Right cardiac atrium (tissue), 5 donors: ENCODE measurements at regions not wholly inside any gene's neighbourhood (a gene's known extent, or its start where the extent isn't known, plus 50 kb on each side); places are given as distances from the start of the nearest gene placed in this dataset.

Experiments used
- ATAC-seq, 2 donors: fragments of 200-7000 bp; cut with Tn5 transposase; one replicate each; pipeline versions ENCODE4 v1.8.0 to v1.9.1; 2020; ENCODE audit warnings: moderate library complexity in 2 of 2, mild to moderate bottlenecking in 1 of 2
- DNase-seq, 3 donors: peaks; one replicate each; pipeline ENCODE4 v3.0.0-alpha.2; 2020
- H3K27ac ChIP-seq: one replicate; pipeline ENCODE4 v1.5.1; 2013; ENCODE audit warnings: mild to moderate bottlenecking, low read length, control low read depth, moderate library complexity
- H3K27me3 ChIP-seq: one replicate; pipeline ENCODE4 v1.6.1; 2013; ENCODE audit not compliant: control insufficient read depth, insufficient read depth
- H3K4me1 ChIP-seq: one replicate; pipeline ENCODE4 v1.6.1; 2013; ENCODE audit warnings: low read length; ENCODE audit not compliant: control insufficient read depth, insufficient read depth
- H3K4me3 ChIP-seq: one replicate; pipeline ENCODE4 v1.5.1; 2013; ENCODE audit warnings: low read length, control low read depth
- H3K9me3 ChIP-seq: one replicate; pipeline ENCODE4 v1.6.1; 2013; ENCODE audit warnings: low read length; ENCODE audit not compliant: control insufficient read depth
- WGBS: extraction: QIAGEN DNeasy Blood & Tissue Kit; methylation state at CpG from one replicate; pipeline ENCODE4 v1.1.7; 2013; 5-methylcytosine and 5-hydroxymethylcytosine counted together
- intact Hi-C, 4 donors: fragments of 100-400 bp; cut with DNase I; formaldehyde crosslinking; loops; one replicate each; pipeline versions ENCODE4 v1.11.0 to v1.14.0; 2022 to 2023
- donor health status: healthy with polysubstance abuse.
- donor health status: DM: no; HTN: yes; CAD: no.
- donor health status: DM: no; HTN: no; CAD: no.
- donor health status: DM: no; HTN: yes; CAD: no; lungs with severe emphysema.
- donor health status: DM: yes; HTN: yes; CAD: no.

GRCh38 chr20:24866008-24866407 lies 83.1 kb upstream of the CST7 start:
- H3K4me1 ChIP-seq = no peaks in the 10 kb centered on the region
- DNase-seq (no peak), ATAC-seq (no peak)
- H3K4me3 ChIP-seq = no peak overlapping the region
- 81% methylated on average over 1 of the region's 1 CpG for WGBS
- intact Hi-C loops = no loop called here
- no peaks in the 10 kb centered on the region for H3K9me3 ChIP-seq
- no peaks in the 10 kb centered on the region for H3K27me3 ChIP-seq
- H3K27ac ChIP-seq = no peak overlapping the region

- no peaks in the 10 kb centered on the region for H3K27me3 ChIP-seq
- no peaks in the 10 kb centered on the region for H3K9me3 ChIP-seq
- no peak for DNase-seq
- no peak overlapping the region for H3K4me3 ChIP-seq
- H3K4me1 ChIP-seq = no peaks in the 10 kb centered on the region
- WGBS = 95% methylated on average over 4 of the region's 4 CpGs
- intact Hi-C loops = no loop called here
- no peak for ATAC-seq
- H3K27ac ChIP-seq = no peak overlapping the region
Measured at GRCh38 chr20:24866742-24867141, 82.3 kb upstream of the CST7 start.

DNA sequence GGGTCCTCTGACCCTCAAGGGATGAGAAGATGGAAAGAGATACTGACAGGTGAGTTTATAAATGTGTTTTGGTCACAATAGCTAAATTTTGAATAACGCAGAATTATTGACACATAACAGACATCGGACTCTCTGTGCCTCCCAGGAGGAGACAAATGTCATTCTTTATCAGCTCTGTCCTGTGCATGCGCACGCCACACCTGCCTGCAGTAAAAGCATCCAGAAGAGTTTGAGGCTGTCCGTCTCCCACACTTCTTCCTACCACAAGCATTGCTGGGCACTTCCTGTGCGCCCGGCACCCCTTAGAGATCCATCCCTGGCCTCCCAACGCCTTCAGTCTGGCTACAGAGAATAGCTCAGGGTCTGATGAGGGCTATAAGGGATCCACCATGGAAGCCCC lies 81.5 kb upstream of the CST7 start:
- H3K27me3 ChIP-seq = no peaks in the 10 kb centered on the region
- DNase-seq (no peak), ATAC-seq (no peak)
- H3K9me3 ChIP-seq = no peaks in the 10 kb centered on the region
- H3K4me3 ChIP-seq = no peak overlapping the region
- 89% methylated on average over 8 of the region's 8 CpGs for WGBS
- H3K27ac ChIP-seq = no peak overlapping the region
- H3K4me1 ChIP-seq = no peaks in the 10 kb centered on the region
- intact Hi-C loops = no loop called here

- no peaks in the 10 kb centered on the region for H3K4me1 ChIP-seq
Measured at GRCh38 chr20:24868396-24868927, 80.6 kb upstream of the CST7 start.

GRCh38 chr20:24868959-24869358 lies 80.1 kb upstream of the CST7 start:
- H3K27ac ChIP-seq = no peak overlapping the region
- H3K27me3 ChIP-seq = no peaks in the 10 kb centered on the region
- no peaks in the 10 kb centered on the region for H3K4me1 ChIP-seq
- no peak for DNase-seq
- intact Hi-C loops = no loop called here
- H3K9me3 ChIP-seq = no peaks in the 10 kb centered on the region
- 74% methylated on average over 6 of the region's 6 CpGs for WGBS
- no peak overlapping the region for H3K4me3 ChIP-seq
- no peak for ATAC-seq

More at GRCh38 chr20:24868396-24868927, 80.6 kb upstream of the CST7 start:
- intact Hi-C loops = no loop called here
- Histone ChIP-seq H3K9me3 (no peaks in the 10 kb centered on the region), H3K27me3 (no peaks in the 10 kb centered on the region), H3K27ac (no peak overlapping the region), H3K4me3 (no peak overlapping the region)
- DNase-seq = no peak
- 85% methylated on average over 10 of the region's 10 CpGs for WGBS
- ATAC-seq = no peak

DNA sequence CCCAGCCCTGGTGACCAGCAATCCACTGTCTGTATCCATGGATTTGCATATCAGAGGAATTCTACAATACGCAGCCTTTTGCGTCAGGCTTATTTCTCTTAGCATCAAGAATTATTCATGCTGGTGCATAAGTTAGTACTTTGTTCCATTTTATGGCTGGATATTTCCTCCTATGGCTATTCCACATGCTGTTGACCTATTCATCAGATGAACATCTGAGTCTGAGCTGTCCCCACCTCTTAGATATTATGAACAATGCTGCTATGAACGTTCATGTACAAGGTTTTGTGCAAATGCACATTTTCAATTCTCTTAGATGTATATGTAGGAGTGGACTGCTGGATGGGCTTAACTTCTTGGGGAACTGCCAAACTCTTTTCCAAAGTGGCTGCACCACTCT lies 79.0 kb upstream of the CST7 start:
- H3K27me3 ChIP-seq = no peaks in the 10 kb centered on the region
- ATAC-seq (no peak), DNase-seq (no peak)
- intact Hi-C loops = no loop called here
- no peaks in the 10 kb centered on the region for H3K9me3 ChIP-seq
- no peak overlapping the region for H3K4me3 ChIP-seq
- 83% methylated on average over 3 of the region's 3 CpGs for WGBS
- H3K27ac ChIP-seq = no peak overlapping the region
- no peaks in the 10 kb centered on the region for H3K4me1 ChIP-seq

GRCh38 chr20:24870881-24871280 lies 78.2 kb upstream of the CST7 start:
- 78% methylated on average over 8 of the region's 8 CpGs for WGBS
- Histone ChIP-seq H3K4me3 (no peak overlapping the region), H3K4me1 (no peaks in the 10 kb centered on the region), H3K27me3 (no peaks in the 10 kb centered on the region), H3K9me3 (no peaks in the 10 kb centered on the region), H3K27ac (no peak overlapping the region)
- DNase-seq = no peak
- no peak for ATAC-seq
- intact Hi-C loops = no loop called here

DNA sequence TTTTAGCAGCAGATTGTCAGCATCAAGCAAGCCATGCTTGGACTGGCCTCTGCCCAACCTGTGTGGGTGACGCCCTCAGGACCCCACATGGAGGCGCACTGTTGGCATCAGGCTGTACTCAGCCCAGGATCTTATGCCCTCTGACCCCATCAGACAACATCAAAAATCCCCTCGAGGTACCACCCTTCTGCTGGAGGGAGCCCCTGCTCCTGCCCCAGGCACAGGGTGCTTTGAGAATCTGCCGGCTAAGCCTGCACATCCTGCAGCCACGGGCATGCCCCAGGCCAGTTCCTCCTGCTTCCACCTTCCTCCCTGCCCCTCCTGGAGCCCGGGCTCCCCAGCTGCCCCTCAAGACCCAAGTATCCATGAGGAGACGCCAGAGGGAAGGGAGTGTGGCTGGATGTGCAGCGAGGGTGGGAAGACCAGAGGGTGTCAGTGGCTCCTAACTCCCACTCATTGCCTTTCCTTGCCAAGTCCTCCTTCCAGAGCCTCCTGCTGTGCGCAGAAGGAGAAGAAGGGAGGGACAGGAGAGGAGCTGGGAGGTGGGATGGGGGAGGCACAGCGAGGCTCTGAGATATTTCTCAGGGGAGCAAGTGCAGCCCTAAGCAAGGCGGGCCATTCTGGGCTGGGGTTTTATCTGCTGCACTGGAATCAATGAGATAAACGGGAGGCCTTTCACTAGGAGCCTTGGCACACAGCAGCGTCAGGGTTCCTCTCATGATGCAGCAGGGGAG lies 77.4 kb upstream of the CST7 start:
- ATAC-seq (no peak), DNase-seq (no peak)
- Histone ChIP-seq H3K27ac (no peak overlapping the region), H3K9me3 (no peaks in the 10 kb centered on the region), H3K4me1 (no peaks in the 10 kb centered on the region), H3K27me3 (no peaks in the 10 kb centered on the region), H3K4me3 (no peak overlapping the region)
- intact Hi-C loops = no loop called here
- WGBS = 42% methylated on average over 13 of the region's 13 CpGs

DNA sequence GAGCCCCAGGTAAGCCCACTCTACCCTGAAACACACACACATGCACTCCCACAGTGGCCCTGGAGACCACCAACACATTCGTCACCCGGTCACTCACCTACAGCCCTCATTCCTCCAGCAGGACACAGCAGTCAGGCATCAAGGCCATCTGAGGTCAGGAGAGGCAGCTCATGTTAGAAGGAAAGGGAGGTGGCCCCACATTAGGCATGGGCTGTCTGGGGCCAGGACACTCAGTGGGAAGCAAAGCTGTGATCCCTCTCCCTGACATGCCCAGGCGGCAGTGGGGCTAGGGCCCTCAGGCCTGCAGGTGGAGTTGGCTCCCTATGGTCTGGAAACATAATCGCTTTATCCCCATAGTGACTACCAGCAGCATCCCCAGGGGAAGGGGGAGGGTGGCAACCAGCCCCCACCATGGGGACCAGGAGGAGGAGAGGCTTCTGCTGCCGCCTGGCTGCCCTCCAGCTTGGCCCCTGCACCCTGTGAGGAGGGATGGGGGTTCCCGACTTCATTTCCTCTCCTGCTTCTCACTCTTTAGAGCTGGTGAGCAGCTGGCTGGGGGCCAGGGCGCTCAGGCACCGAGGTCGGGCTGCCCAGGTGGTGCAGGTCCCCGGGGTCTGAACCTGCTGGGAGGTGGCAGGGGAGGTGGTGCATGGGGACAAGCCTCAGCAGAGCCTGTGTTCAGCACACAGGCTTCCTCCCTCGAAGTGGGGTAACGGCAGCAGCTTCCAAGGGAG lies 76.6 kb upstream of the CST7 start:
- ATAC-seq = peak in 1 of 2 donors; percentile 15
- WGBS = 61% methylated on average over 12 of the region's 12 CpGs

DNA sequence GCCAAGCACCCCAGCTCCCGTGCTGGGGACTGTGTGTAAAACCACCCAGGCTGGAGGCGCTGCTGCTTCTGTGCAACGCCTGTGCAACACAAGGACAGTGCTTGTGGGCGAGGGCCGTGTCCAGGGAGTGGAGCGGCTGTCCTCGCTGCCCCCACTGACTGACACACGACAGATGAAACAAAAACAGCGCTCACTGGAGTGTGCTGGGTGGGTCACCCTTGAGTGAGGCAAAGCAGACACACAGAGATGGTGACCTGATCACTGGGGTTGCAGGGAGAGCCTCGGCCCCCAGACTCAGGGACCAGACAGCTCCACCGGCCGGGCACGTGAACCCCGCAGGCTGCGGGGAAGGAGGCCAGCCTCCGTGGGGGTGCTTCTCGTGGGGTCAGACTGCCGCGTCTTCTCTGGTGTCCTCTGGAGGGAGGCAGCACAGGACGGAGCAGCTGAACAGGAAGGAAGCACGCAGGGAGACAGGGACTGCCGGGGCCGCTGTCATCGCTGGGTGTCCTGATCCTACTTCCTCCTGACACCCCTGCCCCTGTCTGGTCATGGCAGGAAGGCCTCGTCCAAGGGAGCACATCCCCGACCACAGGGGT lies 75.9 kb upstream of the CST7 start:
- no peak for ATAC-seq

More for the DNA sequence above, 76.6 kb upstream of the CST7 start:
- H3K27me3 ChIP-seq = no peaks in the 10 kb centered on the region
- intact Hi-C loops = no loop called here
- no peak overlapping the region for H3K27ac ChIP-seq
- DNase-seq = peak in 1 of 3 donors; percentile 54
- H3K4me1 ChIP-seq = no peaks in the 10 kb centered on the region
- H3K4me3 ChIP-seq = no peak overlapping the region
- H3K9me3 ChIP-seq = no peaks in the 10 kb centered on the region

GRCh38 chr20:24875078-24875477 lies 74.0 kb upstream of the CST7 start:
- 79% methylated on average over 7 of the region's 7 CpGs for WGBS
- H3K4me3 ChIP-seq = no peak overlapping the region
- no peaks in the 10 kb centered on the region for H3K4me1 ChIP-seq
- intact Hi-C loops = no loop called here
- DNase-seq (no peak), ATAC-seq (no peak)
- no peak overlapping the region for H3K27ac ChIP-seq
- H3K27me3 ChIP-seq = no peaks in the 10 kb centered on the region
- no peaks in the 10 kb centered on the region for H3K9me3 ChIP-seq

More for the DNA sequence above, 75.9 kb upstream of the CST7 start:
- Histone ChIP-seq H3K4me1 (no peaks in the 10 kb centered on the region), H3K27me3 (no peaks in the 10 kb centered on the region), H3K9me3 (no peaks in the 10 kb centered on the region), H3K27ac (no peak overlapping the region), H3K4me3 (no peak overlapping the region)
- 66% methylated on average over 26 of the region's 26 CpGs for WGBS
- intact Hi-C loops = no loop called here
- DNase-seq = no peak
